Caco-2 (cell line): ENCODE measurements at regions not wholly inside any gene's neighbourhood (a gene's known extent, or its start where the extent isn't known, plus 50 kb on each side); places are given as distances from the start of the nearest gene placed in this dataset.

Source experiments
- BruUV-seq: library from RNA; stranded (reverse); fragments of 400-500 nt; replicated peaks from 2 replicates; lab custom pipeline; 2021; lab: Mats Ljungman, UMichigan
- CTCF ChIA-PET: fragments of 300-600 bp; sonication (Branson Sonifier 250); formaldehyde crosslinking; loops from one replicate; lab custom pipeline; 2022; ENCODE audit warnings: antibody characterized with exemption; lab: Charles Lee
- POLR2A ChIA-PET: fragments of 300-600 bp; sonication (Branson Sonifier 250); formaldehyde crosslinking; loops from one replicate; lab custom pipeline; 2022; ENCODE audit warnings: antibody characterized with exemption; lab: Charles Lee
- DNase-seq, 2 experiments: peaks; one replicate each; pipeline versions ENCODE4 v3.0.0 to v3.0.0-alpha.2; 2020 to 2022
- H3K27me3 ChIP-seq: replicated peaks from 2 replicates; pipeline ENCODE4 v1.6.0; 2011; ENCODE audit warnings: low read length; ENCODE audit not compliant: control insufficient read depth, insufficient read depth
- H3K36me3 ChIP-seq: 2 replicates; pipeline ENCODE4 v1.5.1; 2011; ENCODE audit warnings: low read length; ENCODE audit not compliant: control insufficient read depth, insufficient read depth
- H3K4me1 ChIP-seq: fragments of 250-450 bp; sonication (Bioruptor Pico); 2 replicates; pipeline ENCODE4 v1.5.1; 2020; ENCODE audit warnings: mild to moderate bottlenecking
- H3K4me3 ChIP-seq: 2 replicates; pipeline ENCODE4 v1.5.1; 2011; ENCODE audit warnings: low read depth, mild to moderate bottlenecking, control low read depth, low read length
- H3K9me3 ChIP-seq: fragments of 250-450 bp; sonication (Bioruptor Pico); 2 replicates; pipeline ENCODE4 v1.5.1; 2020; ENCODE audit warnings: mild to moderate bottlenecking, moderate library complexity
- H3K27ac Mint-ChIP-seq: one replicate; pipeline ENCODE4 v1.8.0; 2022; ENCODE audit warnings: mixed read lengths; ENCODE audit not compliant: unreplicated experiment
- H3K27me3 Mint-ChIP-seq: one replicate; pipeline ENCODE4 v1.8.0; 2022; ENCODE audit warnings: mixed read lengths; ENCODE audit not compliant: insufficient read depth, unreplicated experiment
- H3K36me3 Mint-ChIP-seq: one replicate; pipeline ENCODE4 v1.8.0; 2022; ENCODE audit warnings: mild to moderate bottlenecking, mixed read lengths; ENCODE audit not compliant: insufficient read depth, unreplicated experiment
- H3K4me1 Mint-ChIP-seq: one replicate; pipeline ENCODE4 v1.8.0; 2022; ENCODE audit warnings: low read depth, mixed read lengths; ENCODE audit not compliant: unreplicated experiment
- H3K4me3 Mint-ChIP-seq: one replicate; pipeline ENCODE4 v1.8.0; 2022; ENCODE audit warnings: mild to moderate bottlenecking, moderate library complexity, mixed read lengths; ENCODE audit not compliant: unreplicated experiment
- H3K9me3 Mint-ChIP-seq: one replicate; pipeline ENCODE4 v1.8.0; 2022; ENCODE audit warnings: mixed read lengths; ENCODE audit not compliant: unreplicated experiment
- intact Hi-C: fragments of 100-400 bp; cut with micrococcal nuclease; formaldehyde crosslinking; loops from one replicate; pipeline ENCODE4 v1.10.0; 2022; ENCODE audit not compliant: unreplicated experiment
- TF ChIP-seq, protein P1 (sequence below), 2 experiments: fragments of 200-600 bp in 1 of 2; IDR thresholded peaks; 1 replicate in 1 of 2; 2 replicates in 1 of 2; pipeline versions ENCODE4 v1.5.1 to v1.8.0; 2011 to 2022; ENCODE audit warnings: antibody characterized with exemption in 1 of 2, control low read depth in 1 of 2, inconsistent platforms in 1 of 2, low read depth in 1 of 2, low read length in 1 of 2, mild to moderate bottlenecking in 1 of 2, moderate library complexity in 1 of 2; ENCODE audit not compliant: insufficient read depth in 1 of 2, severe bottlenecking in 1 of 2, unreplicated experiment in 1 of 2

DNA sequence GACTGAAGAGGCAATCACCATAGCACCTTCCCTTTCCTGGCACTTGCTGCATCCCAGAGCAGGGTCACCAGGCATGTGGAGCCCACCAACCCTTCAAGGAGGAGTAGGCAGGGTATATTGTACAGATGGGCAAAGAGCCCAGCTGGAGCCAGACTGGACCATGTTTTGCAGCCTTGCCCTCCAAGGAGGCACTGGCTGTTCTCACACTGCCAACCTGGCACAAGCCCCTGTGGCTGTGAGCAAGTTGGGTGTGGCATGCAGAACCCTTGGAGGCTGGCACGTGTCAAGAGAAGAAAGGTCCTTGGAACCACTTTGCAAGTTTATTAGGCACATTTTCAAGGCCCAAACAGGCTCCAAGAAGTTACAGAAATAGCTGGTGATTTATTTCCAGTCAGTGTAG, 146.4 kb downstream of the FOXD2 start:
- Mint-ChIP-seq H3K36me3 (no peaks in the 10 kb centered on the region), H3K27me3 (peaks cover 10% of the 10 kb centered on the region), H3K4me1 (no peaks in the 10 kb centered on the region), H3K4me3 (no peak overlapping the region), H3K9me3 (no peaks in the 10 kb centered on the region), H3K27ac (no peak overlapping the region)
- Histone ChIP-seq H3K36me3 (no peaks in the 10 kb centered on the region), H3K27me3 (no peaks in the 10 kb centered on the region), H3K9me3 (no peaks in the 10 kb centered on the region), H3K4me3 (no peak overlapping the region), H3K4me1 (no peaks in the 10 kb centered on the region)
- TF ChIP-seq, protein P1, sequence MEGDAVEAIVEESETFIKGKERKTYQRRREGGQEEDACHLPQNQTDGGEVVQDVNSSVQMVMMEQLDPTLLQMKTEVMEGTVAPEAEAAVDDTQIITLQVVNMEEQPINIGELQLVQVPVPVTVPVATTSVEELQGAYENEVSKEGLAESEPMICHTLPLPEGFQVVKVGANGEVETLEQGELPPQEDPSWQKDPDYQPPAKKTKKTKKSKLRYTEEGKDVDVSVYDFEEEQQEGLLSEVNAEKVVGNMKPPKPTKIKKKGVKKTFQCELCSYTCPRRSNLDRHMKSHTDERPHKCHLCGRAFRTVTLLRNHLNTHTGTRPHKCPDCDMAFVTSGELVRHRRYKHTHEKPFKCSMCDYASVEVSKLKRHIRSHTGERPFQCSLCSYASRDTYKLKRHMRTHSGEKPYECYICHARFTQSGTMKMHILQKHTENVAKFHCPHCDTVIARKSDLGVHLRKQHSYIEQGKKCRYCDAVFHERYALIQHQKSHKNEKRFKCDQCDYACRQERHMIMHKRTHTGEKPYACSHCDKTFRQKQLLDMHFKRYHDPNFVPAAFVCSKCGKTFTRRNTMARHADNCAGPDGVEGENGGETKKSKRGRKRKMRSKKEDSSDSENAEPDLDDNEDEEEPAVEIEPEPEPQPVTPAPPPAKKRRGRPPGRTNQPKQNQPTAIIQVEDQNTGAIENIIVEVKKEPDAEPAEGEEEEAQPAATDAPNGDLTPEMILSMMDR (IDR thresholded peaks at IDR 0.05; ENCODE audit: insufficient read depth in 1 of 2, low read depth in 1 of 2, low read length in 1 of 2, severe bottlenecking in 1 of 2, unreplicated experiment in 1 of 2): no peak
- ChIA-PET CTCF (no interaction called here), POLR2A (no interaction called here)
- intact Hi-C loops: no loop called here
- BruUV-seq: no TSS peak
- no peak for DNase-seq

GRCh38 chr1:47585141-47585902, 147.5 kb downstream of the FOXD2 start:
- intact Hi-C loops: no loop called here
- BruUV-seq: no TSS peak

DNA sequence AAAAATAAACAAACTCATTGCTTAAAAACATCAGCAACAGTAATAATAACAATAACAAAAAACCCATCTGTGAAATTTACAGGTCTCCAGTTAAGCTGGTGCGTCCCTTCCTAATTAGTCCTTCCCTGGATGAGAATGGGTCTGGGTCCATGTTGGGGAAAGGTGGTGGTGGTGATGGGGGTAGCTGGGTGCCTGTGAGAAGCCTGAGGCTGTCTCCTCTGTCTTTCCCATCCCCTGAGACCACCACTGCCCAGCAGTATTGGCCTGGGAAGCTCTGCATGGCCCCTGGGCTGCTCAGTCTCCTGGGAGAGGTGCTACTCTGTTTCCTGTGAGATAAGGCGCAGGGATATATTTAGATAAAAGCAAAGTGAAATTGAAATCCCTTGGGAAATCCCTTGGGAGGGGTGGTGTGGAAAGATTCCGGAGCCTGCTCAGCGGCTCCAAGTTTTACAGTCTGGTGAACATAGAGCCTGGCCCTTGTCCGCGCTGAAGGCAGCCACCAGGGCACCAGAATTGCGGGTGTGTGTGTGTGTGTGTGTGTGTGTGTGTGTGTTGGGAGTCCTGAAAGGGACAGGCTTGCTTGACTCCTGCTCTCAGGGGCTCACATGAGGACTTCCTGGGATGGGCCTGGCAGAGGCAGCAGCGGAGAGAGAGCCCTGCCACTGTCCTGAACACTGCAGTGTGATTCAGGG, 150.2 kb downstream of the FOXD2 start:
- H3K27ac Mint-ChIP-seq: no peak overlapping the region

More at GRCh38 chr1:47585141-47585902, 147.5 kb downstream of the FOXD2 start:
- H3K9me3 ChIP-seq: no peaks in the 10 kb centered on the region
- DNase-seq: no peak
- H3K36me3 ChIP-seq: no peaks in the 10 kb centered on the region
- H3K4me1 ChIP-seq: no peaks in the 10 kb centered on the region
- Mint-ChIP-seq H3K4me3 (no peak overlapping the region), H3K4me1 (no peaks in the 10 kb centered on the region), H3K27ac (no peak overlapping the region), H3K9me3 (no peaks in the 10 kb centered on the region), H3K27me3 (peaks cover 10% of the 10 kb centered on the region), H3K36me3 (no peaks in the 10 kb centered on the region)
- H3K4me3 ChIP-seq: no peak overlapping the region
- no peaks in the 10 kb centered on the region for H3K27me3 ChIP-seq
- CTCF ChIA-PET: no interaction called here
- POLR2A ChIA-PET: no interaction called here
- TF ChIP-seq, protein P1 (IDR thresholded peaks at IDR 0.05; ENCODE audit: insufficient read depth in 1 of 2, low read depth in 1 of 2, low read length in 1 of 2, severe bottlenecking in 1 of 2, unreplicated experiment in 1 of 2): no peak

More for the DNA sequence above, 150.2 kb downstream of the FOXD2 start:
- H3K4me3 ChIP-seq: no peak overlapping the region
- ChIA-PET CTCF (interaction anchor here (1.4 kb wide), 1 partner anchor 151 kb away, joined by 3 read pairs; no protein-coding TSS in a partner anchor), POLR2A (no interaction called here)
- Mint-ChIP-seq H3K9me3 (no peaks in the 10 kb centered on the region), H3K36me3 (no peaks in the 10 kb centered on the region), H3K4me1 (no peaks in the 10 kb centered on the region), H3K4me3 (no peak overlapping the region), H3K27me3 (peaks cover 10% of the 10 kb centered on the region)
- intact Hi-C loops: no loop called here
- H3K9me3 ChIP-seq: no peaks in the 10 kb centered on the region
- TF ChIP-seq, protein P1 (IDR thresholded peaks at IDR 0.05; ENCODE audit: insufficient read depth in 1 of 2, low read depth in 1 of 2, low read length in 1 of 2, severe bottlenecking in 1 of 2, unreplicated experiment in 1 of 2): no peak
- H3K36me3 ChIP-seq: no peaks in the 10 kb centered on the region
- DNase-seq: peak in 1 of 2 experiments; percentile 13
- no TSS peak for BruUV-seq
- no peaks in the 10 kb centered on the region for H3K27me3 ChIP-seq
- no peaks in the 10 kb centered on the region for H3K4me1 ChIP-seq
